GM18502 (cell line): ENCODE measurements at regions not wholly inside any gene's neighbourhood (a gene's known extent, or its start where the extent isn't known, plus 50 kb on each side); places are given as distances from the start of the nearest gene placed in this dataset.

Source experiments
- ATAC-seq: cut with Tn5 transposase; IDR thresholded peaks from one replicate; pipeline ENCODE4 v1.9.1; 2021; ENCODE audit warnings: mild to moderate bottlenecking; ENCODE audit not compliant: unreplicated experiment, poor library complexity

GRCh38 chr5:8598356-8598755 is 729.4 kb downstream of the MTRR start:
- no peak for ATAC-seq

GRCh38 chr5:8598996-8599395 is 730.0 kb downstream of the MTRR start:
- ATAC-seq, result no peak

GRCh38 chr5:8600843-8601242 is 731.9 kb downstream of the MTRR start:
- no peak for ATAC-seq

- ATAC-seq, result no peak
Observed at GRCh38 chr5:8601831-8602354, 732.9 kb downstream of the MTRR start.

GRCh38 chr5:8606231-8606630 is 737.3 kb downstream of the MTRR start:
- ATAC-seq, result no peak

- no peak for ATAC-seq
Observed at GRCh38 chr5:8611067-8611466, 742.1 kb downstream of the MTRR start.

GRCh38 chr5:8613078-8613685 is 744.2 kb downstream of the MTRR start:
- no peak for ATAC-seq

GRCh38 chr5:8615142-8615858 is 746.4 kb downstream of the MTRR start:
- no peak for ATAC-seq

GRCh38 chr5:8628521-8628920 is 759.6 kb downstream of the MTRR start:
- no peak for ATAC-seq

- no peak for ATAC-seq
Observed at GRCh38 chr5:8633259-8633658, 764.3 kb downstream of the MTRR start.

- no peak for ATAC-seq
Observed at GRCh38 chr5:8633696-8634095, 764.7 kb downstream of the MTRR start.

GRCh38 chr5:8634219-8634618 is 765.3 kb downstream of the MTRR start:
- ATAC-seq, result no peak

GRCh38 chr5:8641786-8642505 is 773.0 kb downstream of the MTRR start:
- no peak for ATAC-seq

GRCh38 chr5:8644377-8644776 is 775.4 kb downstream of the MTRR start:
- ATAC-seq, result no peak

GRCh38 chr5:8647111-8647510 is 778.2 kb downstream of the MTRR start:
- ATAC-seq, result no peak

- ATAC-seq, result no peak
Observed at GRCh38 chr5:8650186-8650585, 781.2 kb downstream of the MTRR start.

- ATAC-seq, result no peak
Observed at GRCh38 chr5:8660133-8660893, 791.4 kb downstream of the MTRR start.

GRCh38 chr5:8663374-8663773 is 794.4 kb downstream of the MTRR start:
- no peak for ATAC-seq

- no peak for ATAC-seq
Observed at GRCh38 chr5:8675182-8675581, 806.2 kb downstream of the MTRR start.

GRCh38 chr5:8676695-8677094 is 807.7 kb downstream of the MTRR start:
- no peak for ATAC-seq

GRCh38 chr5:8682381-8682780 is 813.4 kb downstream of the MTRR start:
- ATAC-seq, result no peak
